ENCODE measurements at regions not wholly inside any gene's neighbourhood (a gene's known extent, or its start where the extent isn't known, plus 50 kb on each side); places are given as distances from the start of the nearest gene placed in this dataset.

- TF ChIP-seq, protein P1, sequence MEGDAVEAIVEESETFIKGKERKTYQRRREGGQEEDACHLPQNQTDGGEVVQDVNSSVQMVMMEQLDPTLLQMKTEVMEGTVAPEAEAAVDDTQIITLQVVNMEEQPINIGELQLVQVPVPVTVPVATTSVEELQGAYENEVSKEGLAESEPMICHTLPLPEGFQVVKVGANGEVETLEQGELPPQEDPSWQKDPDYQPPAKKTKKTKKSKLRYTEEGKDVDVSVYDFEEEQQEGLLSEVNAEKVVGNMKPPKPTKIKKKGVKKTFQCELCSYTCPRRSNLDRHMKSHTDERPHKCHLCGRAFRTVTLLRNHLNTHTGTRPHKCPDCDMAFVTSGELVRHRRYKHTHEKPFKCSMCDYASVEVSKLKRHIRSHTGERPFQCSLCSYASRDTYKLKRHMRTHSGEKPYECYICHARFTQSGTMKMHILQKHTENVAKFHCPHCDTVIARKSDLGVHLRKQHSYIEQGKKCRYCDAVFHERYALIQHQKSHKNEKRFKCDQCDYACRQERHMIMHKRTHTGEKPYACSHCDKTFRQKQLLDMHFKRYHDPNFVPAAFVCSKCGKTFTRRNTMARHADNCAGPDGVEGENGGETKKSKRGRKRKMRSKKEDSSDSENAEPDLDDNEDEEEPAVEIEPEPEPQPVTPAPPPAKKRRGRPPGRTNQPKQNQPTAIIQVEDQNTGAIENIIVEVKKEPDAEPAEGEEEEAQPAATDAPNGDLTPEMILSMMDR (IDR thresholded peaks at IDR 0.05): no peak
- no peak for TF ChIP-seq POLR2A (IDR thresholded peaks at IDR 0.05)
These were observed 801.3 kb upstream of the ID2 start for GRCh38 chr2:7880566-7880965.

Data from adrenal gland (tissue), 5 donors.